ENCODE measurements at regions not wholly inside any gene's neighbourhood (a gene's known extent, or its start where the extent isn't known, plus 50 kb on each side); places are given as distances from the start of the nearest gene placed in this dataset.
A peak's percentile ranks its signal among the peaks of the same experiment; 100 is the strongest.

DNA sequence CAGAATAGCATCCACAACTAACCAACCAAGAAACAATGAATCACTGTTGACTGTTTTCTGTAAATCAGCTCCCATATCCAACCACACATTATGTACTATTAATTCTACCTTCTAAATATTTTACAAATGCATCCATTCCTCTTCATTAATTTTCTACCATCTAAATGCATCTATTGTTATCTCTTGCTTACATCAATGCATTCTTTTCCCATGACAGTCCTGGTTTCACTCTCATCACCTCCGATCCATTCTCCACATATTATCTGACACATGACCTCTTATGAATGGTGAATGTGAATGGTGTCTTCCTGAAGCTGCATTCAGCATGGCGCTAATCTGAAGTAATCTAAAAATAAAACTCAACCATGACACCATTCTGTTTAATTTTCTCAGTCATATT is 153.8 kb upstream of the CALCR start:
- no peak for TF ChIP-seq CTCF (IDR thresholded peaks at IDR 0.05; ENCODE audit: low read depth, low read length)

DNA sequence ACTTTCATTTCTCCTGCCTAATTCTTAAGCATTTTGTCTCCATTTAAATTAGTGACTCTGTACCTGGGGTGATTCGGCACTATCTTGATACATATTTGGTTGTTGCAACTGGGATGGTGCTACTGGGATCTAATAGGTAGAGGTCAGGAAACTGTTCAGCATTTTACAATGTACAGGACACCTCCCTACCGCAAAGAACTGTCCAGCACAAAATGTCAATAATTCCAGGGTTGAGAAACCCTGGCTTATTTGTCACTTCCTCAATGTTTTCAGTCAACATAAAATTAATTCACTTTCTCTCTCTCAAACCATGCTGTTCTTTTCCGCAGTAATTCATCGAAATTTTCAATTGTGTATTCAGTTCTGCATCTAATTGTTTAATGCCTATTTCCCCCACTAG is 151.4 kb upstream of the CALCR start:
- in situ Hi-C loops (cut with HindIII; ENCODE audit: low sequenced_read_pairs): no loop called here
- no peak for TF ChIP-seq CTCF (IDR thresholded peaks at IDR 0.05; ENCODE audit: low read depth, low read length)
- no peak overlapping the region for H3K4me3 ChIP-seq (ENCODE audit: low read depth, low read length)
- DNase-seq (ENCODE audit: low read depth, low spot score): no peak

More for the DNA sequence above, 153.8 kb upstream of the CALCR start:
- in situ Hi-C loops (cut with HindIII; ENCODE audit: low sequenced_read_pairs): no loop called here
- no peak overlapping the region for H3K4me3 ChIP-seq (ENCODE audit: low read depth, low read length)
- no peak for DNase-seq (ENCODE audit: low read depth, low spot score)

- no peak for TF ChIP-seq CTCF (IDR thresholded peaks at IDR 0.05; ENCODE audit: low read depth, low read length)
- no peak for DNase-seq (ENCODE audit: low read depth, low spot score)
- in situ Hi-C loops (cut with HindIII; ENCODE audit: low sequenced_read_pairs): no loop called here
- H3K4me3 ChIP-seq (ENCODE audit: low read depth, low read length): no peak overlapping the region
Observed at GRCh38 chr7:93723424-93724124, 149.1 kb upstream of the CALCR start.

DNA sequence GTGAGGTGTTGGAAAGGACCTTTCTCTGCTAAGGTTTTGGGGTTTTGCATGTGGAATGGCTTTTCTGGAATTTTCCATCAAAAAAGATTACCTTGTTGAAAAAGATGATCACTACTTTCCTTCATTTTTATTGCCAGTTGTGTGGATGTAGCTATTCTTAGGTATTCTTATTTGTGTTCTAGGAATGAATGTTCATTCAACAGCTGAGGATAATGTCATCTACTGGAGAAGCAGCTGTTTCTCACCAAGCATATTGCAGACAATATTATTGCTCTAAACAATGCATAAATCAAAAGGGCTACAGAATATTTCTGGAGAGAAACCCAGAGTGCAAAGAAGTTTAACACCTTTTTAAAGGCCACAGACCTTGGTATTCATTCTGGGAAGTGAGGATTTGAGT is 145.6 kb upstream of the CALCR start:
- no peak overlapping the region for H3K4me3 ChIP-seq (ENCODE audit: low read depth, low read length)
- DNase-seq (ENCODE audit: low read depth, low spot score): no peak
- in situ Hi-C loops (cut with HindIII; ENCODE audit: low sequenced_read_pairs): no loop called here
- TF ChIP-seq CTCF (IDR thresholded peaks at IDR 0.05; ENCODE audit: low read depth, low read length): no peak

DNA sequence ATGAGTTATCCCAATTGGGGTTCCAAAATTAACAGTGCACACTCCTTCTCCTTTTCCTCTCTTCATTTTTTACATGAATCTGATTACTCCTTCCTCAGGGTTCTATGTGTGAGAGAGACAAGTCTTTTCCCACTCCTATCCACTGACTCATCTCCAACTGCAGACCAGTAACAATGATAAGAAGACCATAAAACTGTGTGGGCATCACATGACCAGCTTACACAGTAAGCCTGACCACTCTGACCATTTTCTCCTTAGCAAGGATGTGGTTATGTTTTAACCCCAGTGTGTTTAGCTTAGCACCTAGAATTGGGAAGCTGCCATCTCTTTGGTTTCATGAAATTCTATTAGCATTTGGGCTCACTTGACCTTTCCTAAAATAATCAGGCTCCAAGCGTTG is 145.0 kb upstream of the CALCR start:
- H3K4me3 ChIP-seq (ENCODE audit: low read depth, low read length): no peak overlapping the region
- peak; percentile 91 for DNase-seq (ENCODE audit: low read depth, low spot score)
- in situ Hi-C loops (cut with HindIII; ENCODE audit: low sequenced_read_pairs): no loop called here

DNA sequence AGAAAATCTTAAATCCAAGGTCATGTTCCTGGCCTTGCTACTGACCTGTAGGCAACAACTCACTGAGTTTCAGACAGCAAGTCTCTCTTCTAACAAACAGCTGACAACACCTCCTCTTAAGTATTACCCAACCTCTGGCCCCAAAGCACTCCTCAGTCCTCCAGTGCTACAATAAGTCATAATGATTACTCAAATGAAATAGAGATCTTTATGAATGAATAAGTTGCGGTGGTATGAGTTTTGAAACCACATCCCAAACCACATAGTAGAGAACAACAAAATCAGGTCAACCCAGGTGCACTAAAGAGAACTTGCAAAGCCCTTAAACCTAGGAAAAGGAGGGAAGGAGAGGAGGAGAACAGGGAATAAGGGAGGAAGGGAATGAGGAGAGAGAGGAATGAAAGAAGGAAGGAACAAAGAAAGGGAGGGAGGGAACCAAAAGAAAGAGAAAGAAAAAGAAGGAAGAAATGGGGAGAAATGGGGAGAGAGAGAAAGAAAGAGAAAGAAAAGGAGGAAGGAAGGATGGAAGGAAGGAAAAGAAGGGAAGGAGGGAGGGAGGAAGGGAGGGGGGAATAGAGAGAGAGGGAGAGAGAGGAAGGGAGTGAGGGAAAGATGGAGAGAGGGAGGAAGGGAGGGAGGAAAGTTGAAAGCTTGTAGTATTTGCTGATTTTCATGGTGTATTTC is 142.8 kb upstream of the CALCR start:
- in situ Hi-C loops (cut with HindIII; ENCODE audit: low sequenced_read_pairs): no loop called here
- DNase-seq (ENCODE audit: low read depth, low spot score): peak; percentile 24
- H3K4me3 ChIP-seq (ENCODE audit: low read depth, low read length): no peak overlapping the region
- no peak for TF ChIP-seq CTCF (IDR thresholded peaks at IDR 0.05; ENCODE audit: low read depth, low read length)

More for the DNA sequence above, 145.0 kb upstream of the CALCR start:
- TF ChIP-seq CTCF (IDR thresholded peaks at IDR 0.05; ENCODE audit: low read depth, low read length): no peak

All from astrocyte of the spinal cord (primary cell).